Iris pigment epithelial cell (primary cell): ENCODE measurements at regions not wholly inside any gene's neighbourhood (a gene's known extent, or its start where the extent isn't known, plus 50 kb on each side); places are given as distances from the start of the nearest gene placed in this dataset.

Source experiments
- DNase-seq: peaks from one replicate; pipeline ENCODE4 v3.0.0-alpha.2; 2011; ENCODE audit warnings: low read depth

GRCh38 chr7:22911889-22912288, 89.2 kb upstream of the TOMM7 start:
- DNase-seq, result no peak

- DNase-seq, result no peak
These were observed 87.3 kb upstream of the TOMM7 start for GRCh38 chr7:22909917-22910316.

DNA sequence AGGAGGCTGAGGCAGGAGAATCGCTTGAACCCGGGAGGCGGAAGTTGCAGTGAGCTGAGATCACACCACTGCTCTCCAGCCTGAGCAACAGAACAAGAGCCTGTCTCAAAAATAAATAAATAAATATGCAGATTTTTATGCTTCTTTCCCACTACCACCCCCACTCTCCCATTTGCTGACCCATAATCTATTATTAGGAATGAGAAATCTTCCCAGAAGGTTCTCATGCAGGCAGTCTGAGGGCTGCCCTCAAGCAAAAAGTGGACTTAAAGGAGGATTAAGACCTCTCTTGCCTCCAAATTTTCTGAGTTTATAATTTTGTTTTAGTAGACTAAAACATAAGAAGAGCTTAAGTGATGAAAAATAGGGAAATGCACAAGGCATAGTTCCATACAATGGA, 85.2 kb upstream of the TOMM7 start:
- no peak for DNase-seq

- DNase-seq, result no peak
These were observed 78.1 kb upstream of the TOMM7 start for GRCh38 chr7:22900784-22901183.

DNA sequence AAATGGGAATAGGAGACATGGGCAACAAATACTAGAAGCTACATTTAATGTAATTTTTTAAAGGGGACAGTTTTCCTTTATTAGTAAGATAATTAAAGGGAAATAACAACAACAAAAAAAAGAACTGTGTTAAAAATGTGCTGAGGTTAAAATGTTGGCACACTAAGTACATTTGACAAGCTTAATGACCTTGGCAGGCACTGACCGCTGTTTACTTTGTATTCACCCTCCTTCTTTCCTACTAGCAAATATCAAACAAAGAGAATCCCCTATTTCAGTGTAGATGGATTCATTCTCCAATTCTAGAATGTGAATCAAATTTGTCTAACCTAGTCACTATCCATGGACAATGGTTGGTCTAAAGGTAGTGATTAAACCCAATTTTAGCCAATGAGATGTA, 77.5 kb upstream of the TOMM7 start:
- no peak for DNase-seq

GRCh38 chr7:22896917-22897316, 74.3 kb upstream of the TOMM7 start:
- no peak for DNase-seq

- no peak for DNase-seq
These were observed 73.1 kb upstream of the TOMM7 start for GRCh38 chr7:22895828-22896165.

DNA sequence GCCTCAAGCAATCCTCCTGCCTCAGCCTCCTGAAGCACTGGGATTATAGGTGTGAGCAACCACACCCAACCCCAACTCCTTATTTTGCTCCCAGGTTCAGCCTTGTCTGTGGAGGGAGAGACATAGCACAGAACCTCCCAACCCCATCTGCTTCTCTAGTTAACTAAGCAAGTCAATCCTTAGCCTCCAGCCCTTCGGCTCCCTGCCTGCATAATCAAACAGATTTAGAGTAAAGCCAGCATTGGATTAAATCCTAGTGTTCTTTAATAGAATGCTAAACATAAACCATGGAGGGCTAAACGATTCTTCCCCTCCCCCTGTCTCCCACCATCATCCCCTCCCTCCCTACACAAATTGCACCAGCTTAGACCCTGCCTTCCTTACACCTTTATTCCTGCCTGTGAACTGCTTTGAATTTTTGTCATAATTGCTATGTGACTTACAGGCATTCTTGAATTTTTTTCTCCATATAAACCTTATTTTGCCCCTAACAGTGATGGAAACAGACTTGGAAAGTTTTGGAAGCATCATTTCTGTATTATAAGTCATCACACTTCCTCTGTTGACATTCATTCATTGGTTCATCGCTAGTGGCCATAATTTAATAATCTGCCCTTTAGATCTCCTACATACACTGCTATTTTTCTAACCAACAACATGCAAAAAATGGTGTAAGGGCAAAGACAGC, 72.6 kb upstream of the TOMM7 start:
- no peak for DNase-seq

GRCh38 chr7:22894546-22894945, 71.9 kb upstream of the TOMM7 start:
- DNase-seq, result no peak

DNA sequence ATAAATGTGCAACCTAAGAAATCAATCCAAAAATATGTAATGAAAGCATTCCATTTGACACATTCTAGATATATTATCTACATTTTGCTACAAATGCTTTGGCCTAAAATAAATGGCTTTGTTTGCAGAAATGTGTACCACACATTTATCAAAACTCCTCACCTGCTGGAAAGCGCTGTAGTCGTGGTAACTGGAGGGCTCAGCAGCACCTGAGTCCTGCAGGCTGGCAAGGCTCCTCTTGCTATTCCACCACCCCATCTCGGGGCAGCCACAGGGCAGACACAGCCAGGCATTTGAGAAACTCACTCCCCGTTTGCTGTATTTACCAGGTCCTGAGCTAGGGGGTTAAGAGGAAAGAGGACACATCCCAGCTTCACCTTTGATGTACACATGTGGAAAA, 68.1 kb upstream of the TOMM7 start:
- no peak for DNase-seq

DNA sequence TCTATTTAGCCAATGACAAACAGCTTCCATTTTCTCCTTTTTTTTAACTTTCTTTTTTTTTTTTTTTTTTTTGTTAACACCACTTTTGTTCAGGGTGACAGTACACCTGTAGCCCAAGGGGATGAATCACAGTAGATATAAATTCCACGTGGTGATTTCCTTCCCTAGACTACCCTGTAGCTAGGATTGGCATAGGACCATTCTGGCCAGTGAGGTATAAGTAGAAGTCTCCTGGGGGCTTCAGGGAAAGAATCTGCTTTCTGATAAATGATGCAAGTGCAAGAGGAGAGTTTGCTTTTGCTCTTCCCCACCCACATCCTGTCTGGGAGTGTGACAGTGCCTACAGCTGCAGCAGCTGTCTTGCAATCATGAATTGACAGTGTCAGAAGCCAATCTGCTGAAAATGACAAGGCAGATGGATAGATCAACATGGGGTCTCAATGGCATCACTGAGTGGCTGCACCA, 63.2 kb upstream of the TOMM7 start:
- DNase-seq, result no peak

GRCh38 chr7:22884911-22885788, 62.5 kb upstream of the TOMM7 start:
- peak; percentile 36 for DNase-seq

DNA sequence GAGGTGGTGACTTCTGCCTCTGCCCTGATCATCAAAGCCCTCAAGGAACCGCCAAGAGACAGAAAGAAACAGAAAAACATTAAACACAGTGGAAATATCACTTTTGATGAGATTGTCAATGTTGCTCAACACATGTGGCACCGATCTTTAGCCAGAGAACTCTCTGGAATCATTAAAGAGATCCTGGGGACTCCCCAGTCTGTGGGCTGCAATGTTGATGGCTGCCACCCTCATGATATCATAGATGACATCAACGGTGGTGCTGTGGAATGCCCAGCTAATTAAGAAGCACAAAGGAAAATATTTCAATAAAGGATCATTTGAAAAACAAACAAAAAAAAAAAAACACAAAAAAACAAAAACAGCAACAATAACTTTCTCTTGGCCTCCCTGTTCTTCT, 59.5 kb upstream of the TOMM7 start:
- no peak for DNase-seq

DNA sequence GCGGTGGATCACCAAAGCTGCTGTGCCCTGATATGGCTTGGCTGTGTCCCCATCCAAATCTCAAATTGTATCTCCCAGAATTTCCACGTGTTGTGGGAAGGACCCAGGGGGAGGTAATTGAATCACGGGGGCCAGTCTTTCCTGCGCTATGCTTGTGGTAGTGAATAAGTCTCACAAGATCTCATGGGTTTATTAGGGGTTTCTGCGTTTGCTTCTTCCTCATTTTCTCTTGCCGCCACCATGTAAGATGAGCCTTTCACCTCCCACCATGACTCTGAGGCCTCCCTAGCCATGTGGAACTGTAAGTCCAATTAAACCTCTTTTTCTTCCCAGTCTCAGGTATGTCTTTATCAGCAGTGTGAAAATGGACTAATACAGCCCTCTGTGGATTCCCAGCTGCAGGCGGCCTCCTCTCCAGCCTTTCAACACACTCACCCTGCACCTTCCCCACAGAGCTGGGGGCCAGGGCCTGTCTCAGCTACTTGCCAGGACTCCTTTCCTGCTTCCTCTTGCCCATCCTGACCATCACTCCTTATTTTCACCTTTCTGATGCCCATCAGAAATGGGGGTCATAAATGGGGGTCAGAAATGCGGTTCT, 57.2 kb upstream of the TOMM7 start:
- DNase-seq, result no peak

GRCh38 chr7:22879280-22879679, 56.6 kb upstream of the TOMM7 start:
- DNase-seq, result no peak

- no peak for DNase-seq
These were observed 54.5 kb upstream of the TOMM7 start for GRCh38 chr7:22876986-22877729.

GRCh38 chr7:22875470-22875869, 52.8 kb upstream of the TOMM7 start:
- no peak for DNase-seq

- DNase-seq, result no peak
These were observed 52.3 kb upstream of the TOMM7 start for GRCh38 chr7:22874904-22875303.
